SH-SY5Y (cell line): ENCODE measurements at regions not wholly inside any gene's neighbourhood (a gene's known extent, or its start where the extent isn't known, plus 50 kb on each side); places are given as distances from the start of the nearest gene placed in this dataset.

ENCODE experiments used
- GATA2 ChIP-seq: IDR thresholded peaks from 2 replicates; pipeline ENCODE4 v1.6.1; 2011; ENCODE audit warnings: mild to moderate bottlenecking, low read depth, low read length
- GATA3 ChIP-seq: IDR thresholded peaks from 2 replicates; pipeline ENCODE4 v1.6.1; 2011; ENCODE audit warnings: low read depth, mild to moderate bottlenecking, low read length, moderate library complexity

DNA sequence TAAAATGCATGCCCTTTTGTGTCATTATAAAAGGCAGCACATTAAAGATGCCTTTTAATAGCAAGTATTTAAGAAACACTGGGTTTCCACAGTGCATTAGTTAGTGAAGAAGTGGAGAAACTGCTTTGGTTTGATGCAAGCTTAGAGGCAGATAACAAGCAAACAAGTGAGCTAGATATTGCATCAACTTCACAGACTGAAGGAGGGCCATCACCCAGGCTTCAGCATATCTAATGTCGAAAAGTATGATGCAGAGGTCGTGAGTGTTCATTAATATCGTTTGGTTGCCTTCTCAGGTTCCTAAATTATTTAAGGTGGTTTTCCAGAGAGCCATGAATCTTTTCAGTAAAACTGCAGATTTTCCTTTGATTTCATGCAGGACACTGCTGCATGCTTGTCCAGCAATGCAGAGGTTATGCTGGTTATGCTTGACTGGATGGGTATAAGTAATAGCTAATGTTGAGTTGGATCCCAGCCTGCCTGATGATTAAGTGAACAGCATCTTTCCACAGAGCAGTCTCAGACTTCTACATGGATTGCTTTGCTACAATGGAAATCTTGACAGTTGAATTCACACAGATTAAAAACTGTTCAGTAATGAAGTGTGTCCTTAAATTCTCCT lies 69.7 kb upstream of the IPO9 start:
- 0 out of 2 replicates have a peak, but pooled peaks have one; percentile 3 for TF ChIP-seq GATA3
- no peak for TF ChIP-seq GATA2

DNA sequence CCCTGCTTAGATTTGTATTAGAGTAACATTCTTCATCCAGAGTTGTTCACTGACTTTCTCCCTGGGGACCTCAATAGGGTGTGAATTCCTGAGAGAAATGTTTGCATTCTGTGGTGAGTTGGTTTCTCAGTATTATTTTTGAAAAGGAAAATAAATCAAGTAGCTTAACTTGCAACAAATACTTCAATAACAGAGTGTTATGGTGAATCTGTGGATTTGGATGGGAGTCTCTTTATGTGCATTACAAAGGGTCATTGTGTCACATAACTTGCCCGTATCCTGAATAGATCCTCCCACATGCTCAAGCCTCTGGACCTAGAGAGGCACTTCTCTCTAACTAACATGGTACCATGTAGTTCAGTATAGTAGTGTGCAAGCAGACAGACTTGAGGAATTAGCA lies 68.4 kb upstream of the IPO9 start:
- TF ChIP-seq GATA3 (no peak), GATA2 (no peak)

DNA sequence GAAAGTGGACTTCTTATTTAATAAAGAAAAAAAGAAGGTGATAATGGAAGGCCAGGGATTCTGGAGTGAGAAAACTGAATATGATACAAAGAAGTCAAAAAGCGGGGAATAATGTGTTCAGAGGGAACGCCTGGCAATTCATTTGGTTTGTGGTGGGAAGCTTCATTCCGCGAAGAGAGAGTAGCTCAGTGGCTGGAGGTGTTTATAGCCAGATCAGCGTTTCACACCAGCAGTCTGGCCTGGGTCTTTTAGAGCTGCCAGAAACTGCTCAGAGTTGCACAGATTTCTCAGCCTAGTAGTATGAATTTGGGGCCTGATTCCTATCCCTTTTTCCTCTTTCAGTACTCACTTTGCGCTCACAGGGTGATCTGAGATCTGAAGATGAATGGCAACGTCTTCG lies 67.8 kb upstream of the IPO9 start:
- TF ChIP-seq GATA3 = no peak
- no peak for TF ChIP-seq GATA2

DNA sequence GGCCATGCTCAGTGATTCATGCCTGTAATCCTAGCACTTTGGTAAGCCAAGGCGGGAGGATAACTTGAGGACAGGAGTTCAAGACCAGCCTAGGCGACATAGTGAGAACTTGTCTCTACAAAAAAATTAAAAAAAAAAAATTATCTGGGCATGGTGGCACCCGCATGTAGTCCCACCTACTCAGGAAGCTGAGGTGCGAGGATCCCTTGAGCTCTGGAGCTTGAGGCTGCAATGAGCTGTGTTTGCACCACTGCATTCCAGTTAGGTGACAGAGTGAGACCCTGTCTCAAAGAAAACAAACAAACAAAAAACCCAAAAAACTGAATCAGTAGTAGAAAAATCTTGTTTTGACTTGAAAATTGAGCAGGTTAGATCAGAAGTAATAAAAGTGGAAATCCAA lies 67.1 kb upstream of the IPO9 start:
- no peak for TF ChIP-seq GATA3
- no peak for TF ChIP-seq GATA2

DNA sequence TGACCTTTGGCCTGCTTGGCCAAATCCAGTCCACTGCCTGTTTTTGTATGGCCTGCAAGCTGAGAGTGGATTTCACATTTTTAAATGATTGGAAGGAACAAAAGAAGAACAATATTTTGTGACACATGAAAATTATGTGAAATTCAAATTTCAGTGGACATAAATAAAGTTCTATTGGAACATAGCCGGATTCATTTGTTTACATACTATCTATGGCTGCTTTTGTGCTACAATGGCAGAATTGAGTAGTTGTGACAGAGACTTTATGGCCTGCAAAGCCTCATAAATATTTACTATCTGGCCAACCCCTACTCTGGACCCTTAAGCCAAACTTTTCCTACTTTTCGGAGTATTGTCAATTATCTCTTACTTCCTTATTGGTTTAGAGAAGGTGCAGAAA lies 66.6 kb upstream of the IPO9 start:
- TF ChIP-seq GATA3 (no peak), GATA2 (no peak)

DNA sequence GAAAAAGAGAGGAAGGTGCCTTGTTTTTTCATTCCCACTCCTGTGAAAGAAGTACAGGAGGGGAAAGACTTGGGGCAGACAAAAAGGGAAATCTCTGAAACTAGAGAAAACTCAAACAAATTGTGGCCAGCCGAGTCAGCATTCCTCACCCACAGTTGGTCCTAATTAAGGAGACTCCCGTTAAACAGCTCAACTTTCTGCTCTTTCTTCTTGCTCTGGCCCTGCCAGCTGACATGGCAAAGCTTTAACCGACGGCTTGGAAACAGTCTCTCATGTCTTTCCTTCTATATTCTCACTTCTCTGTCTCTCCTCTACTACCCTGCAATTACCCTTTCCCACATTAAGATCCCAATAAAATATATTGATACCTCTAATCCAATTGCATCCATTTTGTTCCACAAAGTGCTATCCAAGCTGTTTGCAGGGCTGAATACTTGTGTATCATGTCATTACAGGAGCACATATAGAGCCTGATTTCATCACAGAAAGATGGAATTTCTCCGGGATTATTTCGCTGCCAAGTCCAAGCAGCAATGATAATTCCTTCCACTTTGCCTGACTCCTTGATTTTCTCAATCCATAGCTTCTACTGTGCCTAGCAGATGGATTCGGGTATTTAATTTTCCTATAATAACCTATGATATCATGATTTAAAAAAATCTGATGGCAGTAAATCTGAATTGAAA lies 65.4 kb upstream of the IPO9 start:
- no peak for TF ChIP-seq GATA2
- no peak for TF ChIP-seq GATA3

DNA sequence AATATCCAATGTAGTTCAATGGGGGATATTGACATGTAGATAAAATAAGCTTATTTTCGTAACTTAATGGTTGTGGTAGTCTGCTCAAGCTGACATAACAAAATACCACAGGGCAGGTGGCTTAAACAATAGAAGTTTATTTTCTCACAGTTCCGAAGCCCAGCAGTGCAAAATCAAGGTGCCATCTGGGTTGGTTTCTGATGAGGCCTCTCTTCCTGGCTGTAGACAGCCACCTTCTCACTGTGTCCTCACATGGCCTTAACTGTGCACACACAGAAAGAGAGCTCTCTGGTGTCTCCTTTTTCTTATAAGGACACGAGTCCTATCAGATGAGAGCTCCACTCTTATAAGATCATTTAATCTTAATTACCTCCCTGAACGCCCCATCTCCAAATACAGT lies 64.8 kb upstream of the IPO9 start:
- no peak for TF ChIP-seq GATA3
- TF ChIP-seq GATA2 = no peak

DNA sequence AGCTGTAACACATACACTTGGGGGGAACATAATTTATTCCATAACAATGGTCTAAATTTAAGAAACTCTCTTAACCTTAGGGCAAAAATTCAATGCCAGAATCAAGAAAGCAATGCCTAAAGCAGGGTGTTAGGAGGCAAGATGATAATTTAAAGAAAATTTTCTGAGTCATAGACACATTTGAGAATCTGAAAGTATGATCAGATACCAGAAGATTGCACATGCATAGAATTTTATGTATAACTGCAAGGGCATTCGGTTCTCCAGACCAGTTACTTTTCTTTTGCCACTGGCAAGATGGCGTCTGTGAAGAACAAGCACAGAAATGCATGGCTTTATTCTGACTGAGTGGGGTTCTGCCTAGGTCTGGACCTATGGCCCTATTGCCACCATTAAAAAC lies 64.4 kb upstream of the IPO9 start:
- TF ChIP-seq GATA2 (no peak), GATA3 (no peak)

DNA sequence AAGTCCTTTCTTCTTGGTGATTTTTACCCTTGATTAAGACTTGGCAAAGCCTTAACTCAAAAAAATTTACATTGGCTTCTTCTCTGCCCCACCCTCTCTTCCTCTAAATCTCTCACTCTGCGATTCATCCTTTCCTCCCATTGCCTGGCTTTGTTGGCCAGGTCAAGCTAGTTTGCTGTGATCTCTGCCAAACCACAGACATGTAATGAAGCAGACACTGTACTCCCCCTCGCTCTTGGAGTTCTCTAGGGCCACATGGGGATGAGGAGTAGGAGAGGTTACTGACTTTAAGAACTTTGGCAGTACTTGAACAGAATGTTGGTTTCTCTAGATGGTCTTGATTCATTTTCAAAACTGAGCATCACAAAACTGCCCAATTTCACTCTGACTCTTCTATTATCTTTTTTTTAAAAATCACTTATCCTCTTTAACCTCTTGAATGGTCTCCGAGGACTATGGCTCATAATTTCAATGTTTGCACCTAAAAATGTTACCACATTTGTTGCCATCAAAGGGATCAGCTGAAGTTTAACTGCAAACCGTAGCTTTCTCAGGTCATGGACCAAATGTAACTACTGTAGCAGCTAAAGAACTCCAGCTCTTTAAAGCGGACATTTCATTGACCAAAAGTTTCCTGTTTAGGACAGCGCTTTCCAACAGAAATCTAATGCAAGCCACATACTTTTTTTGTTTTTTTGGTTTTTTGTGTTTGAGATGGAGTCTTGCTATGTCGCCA lies 62.7 kb upstream of the IPO9 start:
- TF ChIP-seq GATA3 (no peak), GATA2 (no peak)

DNA sequence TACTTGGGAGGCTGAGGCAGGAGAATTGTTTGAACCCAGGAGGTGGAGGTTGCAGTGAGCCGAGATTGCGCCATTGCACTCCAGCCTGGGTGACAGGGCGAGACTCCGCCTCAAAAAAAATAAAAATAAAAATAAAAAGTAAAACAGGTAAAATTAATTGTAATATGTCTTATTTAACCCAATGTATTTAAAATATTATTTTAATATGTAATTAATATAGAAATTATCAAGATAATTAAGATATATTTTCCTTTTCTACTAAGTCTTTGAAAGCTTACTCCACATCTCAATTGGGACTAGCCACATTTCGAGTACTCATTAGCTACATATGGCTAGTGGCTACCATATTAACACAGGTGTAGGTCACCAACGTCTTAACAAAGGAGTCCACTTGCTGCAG lies 61.6 kb upstream of the IPO9 start:
- TF ChIP-seq GATA2 = no peak
- no peak for TF ChIP-seq GATA3

DNA sequence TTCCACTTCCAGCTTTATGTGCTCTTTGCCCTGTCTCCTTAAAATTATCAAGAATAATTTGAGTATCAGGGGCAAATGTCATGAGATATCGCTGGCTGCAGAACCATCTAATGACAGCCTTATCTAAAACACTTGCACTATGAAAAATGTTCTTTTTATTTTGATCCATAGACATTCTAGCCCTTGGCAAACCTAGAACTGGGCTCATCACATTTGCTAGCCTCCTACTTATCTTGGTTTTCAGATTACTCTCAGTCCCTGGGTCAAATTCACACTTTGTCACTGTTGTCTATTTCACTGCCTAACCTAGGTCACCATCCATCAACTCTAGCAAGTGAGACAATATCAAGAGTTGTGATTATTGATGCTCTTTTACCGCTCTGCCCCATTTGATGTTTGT lies 59.9 kb upstream of the IPO9 start:
- TF ChIP-seq GATA3 (no peak), GATA2 (no peak)

DNA sequence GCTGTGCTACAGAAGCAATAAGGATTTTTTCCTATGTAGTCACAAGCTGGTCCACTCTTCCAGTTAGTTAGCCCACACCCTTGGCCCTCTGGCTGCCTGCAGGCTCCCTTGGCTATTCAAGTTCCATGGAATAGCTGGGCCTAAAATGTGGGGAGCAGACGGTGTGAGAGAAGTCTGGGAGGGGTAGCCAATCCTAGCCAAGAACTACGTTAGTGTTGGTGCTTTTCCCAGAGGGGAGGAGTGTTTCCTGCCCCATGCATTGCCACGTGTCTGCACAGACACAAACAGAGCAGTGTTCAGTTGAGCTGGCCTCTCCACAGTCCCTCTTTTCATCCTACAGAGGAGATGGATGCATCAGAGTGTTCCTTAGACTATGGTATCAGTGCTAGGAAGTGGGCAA lies 59.0 kb upstream of the IPO9 start:
- no peak for TF ChIP-seq GATA2
- no peak for TF ChIP-seq GATA3

DNA sequence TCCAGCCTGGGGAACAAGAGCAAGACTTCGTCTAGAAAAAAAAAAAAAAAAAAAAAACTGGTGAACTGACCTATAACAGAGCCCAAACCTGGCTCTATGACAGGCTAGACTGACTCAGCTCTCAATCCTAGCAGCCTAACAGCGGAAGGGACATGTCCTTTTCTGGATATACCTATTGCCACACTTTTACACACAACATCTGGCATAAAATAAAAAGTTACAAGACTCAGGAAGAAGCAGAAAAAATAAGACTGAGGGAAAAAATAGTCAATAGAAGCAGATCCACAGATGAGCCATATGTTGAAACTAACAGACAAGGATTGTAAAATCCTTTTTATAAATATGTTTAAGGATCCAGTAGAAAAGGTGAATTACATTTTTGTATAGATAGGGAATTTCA lies 57.5 kb upstream of the IPO9 start:
- TF ChIP-seq GATA2 (no peak), GATA3 (no peak)

DNA sequence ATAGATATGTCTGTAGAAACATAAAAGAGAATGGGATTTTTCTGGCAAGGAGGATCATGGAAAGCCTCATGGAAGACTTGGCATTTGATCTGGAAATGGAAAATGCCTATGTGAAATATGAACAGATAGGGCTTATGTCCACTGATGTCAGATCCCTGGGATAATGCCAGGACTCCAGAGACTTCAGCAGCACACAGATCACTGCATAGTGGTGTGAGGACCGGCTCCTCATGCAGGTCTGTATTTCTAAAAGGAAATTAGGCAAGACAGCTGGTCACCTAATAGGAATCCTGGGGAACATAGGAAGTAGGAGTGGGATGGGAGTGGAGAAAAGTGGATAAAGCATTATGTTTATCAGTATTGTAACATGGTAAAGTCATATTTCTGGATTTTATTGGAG lies 56.8 kb upstream of the IPO9 start:
- TF ChIP-seq GATA2 = no peak
- no peak for TF ChIP-seq GATA3

DNA sequence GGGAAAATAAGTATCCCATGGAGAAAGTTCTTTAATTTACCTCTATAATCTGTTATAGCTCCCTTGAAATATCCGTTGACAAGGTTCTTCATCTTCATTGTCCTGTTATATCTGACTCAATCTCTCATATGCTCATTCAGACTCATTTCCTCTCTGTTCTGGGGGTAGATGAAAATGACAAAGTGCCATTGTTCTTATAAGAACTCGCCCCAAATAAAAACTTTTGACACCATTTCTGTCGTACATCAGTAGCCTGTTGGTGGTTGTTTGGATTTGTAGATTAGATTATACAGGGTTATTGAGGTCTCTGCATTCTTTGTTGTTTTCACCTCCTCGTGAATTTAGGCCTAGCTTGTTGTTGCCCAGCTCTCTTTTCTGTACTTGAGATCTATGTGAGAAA lies 55.2 kb upstream of the IPO9 start:
- TF ChIP-seq GATA3 (no peak), GATA2 (no peak)
